ENCODE measurements at regions not wholly inside any gene's neighbourhood (a gene's known extent, or its start where the extent isn't known, plus 50 kb on each side); places are given as distances from the start of the nearest gene placed in this dataset.

GRCh38 chr2:19559596-19560240, 201.3 kb upstream of the OSR1 start:
- ChIA-PET CTCF (no interaction called here), POLR2A (ENCODE audit: low non-redundant PET) (no interaction called here)
- TF ChIP-seq EZH2 (IDR thresholded peaks at IDR 0.05; ENCODE audit: borderline replicate concordance, low read depth, low read length, poor library complexity, severe bottlenecking) = no peak
- no peak for TF ChIP-seq CTCF (conservative IDR thresholded peaks at IDR 0.05; ENCODE audit: low read depth, low read length)
- Histone ChIP-seq H3K9me3 (ENCODE audit: low read depth, low read length, poor library complexity, severe bottlenecking) (no peaks in the 10 kb centered on the region), H3K27ac (ENCODE audit: low read depth, low read length, poor library complexity, severe bottlenecking) (no peak overlapping the region), H3K27me3 (replicated peaks; ENCODE audit: insufficient read depth, low read depth, low read length, poor library complexity) (peaks cover 41% of the 10 kb centered on the region), H3K36me3 (ENCODE audit: insufficient read depth, low read length, poor library complexity, severe bottlenecking) (no peaks in the 10 kb centered on the region), H3K4me3 (ENCODE audit: low read depth, low read length, poor library complexity, severe bottlenecking) (no peak overlapping the region), H3K4me1 (ENCODE audit: insufficient read depth, low read length, poor library complexity, severe bottlenecking) (no peaks in the 10 kb centered on the region)
- intact Hi-C loops (cut with micrococcal nuclease; ENCODE audit: unreplicated experiment) = no loop called here
- no peak for DNase-seq (ENCODE audit: low spot score)
- BruUV-seq (replicated peaks) = no TSS peak

- peaks cover 57% of the 10 kb centered on the region for H3K27me3 ChIP-seq (replicated peaks; ENCODE audit: insufficient read depth, low read depth, low read length, poor library complexity)
- H3K9me3 ChIP-seq (ENCODE audit: low read depth, low read length, poor library complexity, severe bottlenecking) = no peaks in the 10 kb centered on the region
- ChIA-PET POLR2A (ENCODE audit: low non-redundant PET) (no interaction called here), CTCF (no interaction called here)
- DNase-seq (ENCODE audit: low spot score) = no peak
- no peaks in the 10 kb centered on the region for H3K4me1 ChIP-seq (ENCODE audit: insufficient read depth, low read length, poor library complexity, severe bottlenecking)
- intact Hi-C loops (cut with micrococcal nuclease; ENCODE audit: unreplicated experiment) = no loop called here
- no TSS peak for BruUV-seq (replicated peaks)
- H3K36me3 ChIP-seq (ENCODE audit: insufficient read depth, low read length, poor library complexity, severe bottlenecking) = no peaks in the 10 kb centered on the region
- H3K27ac ChIP-seq (ENCODE audit: low read depth, low read length, poor library complexity, severe bottlenecking) = no peak overlapping the region
- H3K4me3 ChIP-seq (ENCODE audit: low read depth, low read length, poor library complexity, severe bottlenecking) = no peak overlapping the region
- TF ChIP-seq CTCF (conservative IDR thresholded peaks at IDR 0.05; ENCODE audit: low read depth, low read length) (no peak), EZH2 (IDR thresholded peaks at IDR 0.05; ENCODE audit: borderline replicate concordance, low read depth, low read length, poor library complexity, severe bottlenecking) (no peak)
Observed at GRCh38 chr2:19556648-19557047, 198.2 kb upstream of the OSR1 start.

- Histone ChIP-seq H3K9me3 (ENCODE audit: low read depth, low read length, poor library complexity, severe bottlenecking) (no peaks in the 10 kb centered on the region), H3K4me3 (ENCODE audit: low read depth, low read length, poor library complexity, severe bottlenecking) (no peak overlapping the region), H3K27ac (ENCODE audit: low read depth, low read length, poor library complexity, severe bottlenecking) (no peak overlapping the region), H3K36me3 (ENCODE audit: insufficient read depth, low read length, poor library complexity, severe bottlenecking) (no peaks in the 10 kb centered on the region), H3K4me1 (ENCODE audit: insufficient read depth, low read length, poor library complexity, severe bottlenecking) (no peaks in the 10 kb centered on the region), H3K27me3 (replicated peaks; ENCODE audit: insufficient read depth, low read depth, low read length, poor library complexity) (peaks cover 51% of the 10 kb centered on the region)
- CTCF ChIA-PET = no interaction called here
- BruUV-seq (replicated peaks) = no TSS peak
- POLR2A ChIA-PET (ENCODE audit: low non-redundant PET) = no interaction called here
- DNase-seq (ENCODE audit: low spot score) = no peak
- TF ChIP-seq CTCF (conservative IDR thresholded peaks at IDR 0.05; ENCODE audit: low read depth, low read length) = no peak
- no peak for TF ChIP-seq EZH2 (IDR thresholded peaks at IDR 0.05; ENCODE audit: borderline replicate concordance, low read depth, low read length, poor library complexity, severe bottlenecking)
- intact Hi-C loops (cut with micrococcal nuclease; ENCODE audit: unreplicated experiment) = no loop called here
Observed at GRCh38 chr2:19554520-19554919, 196.1 kb upstream of the OSR1 start.
